ENCODE measurements at regions not wholly inside any gene's neighbourhood (a gene's known extent, or its start where the extent isn't known, plus 50 kb on each side); places are given as distances from the start of the nearest gene placed in this dataset.

- DNase-seq (ENCODE audit: low read depth in 1 of 2, low spot score in 1 of 2), result no peak
Measured at GRCh38 chr1:38228718-38229117, 182.1 kb upstream of the POU3F1 start.

GRCh38 chr1:38225745-38226144 is 179.2 kb upstream of the POU3F1 start:
- DNase-seq (ENCODE audit: low read depth in 1 of 2, low spot score in 1 of 2), result no peak
- Histone ChIP-seq H3K27ac (replicated peaks) (no peak overlapping the region), H3K27me3 (ENCODE audit: insufficient read depth, poor library complexity, severe bottlenecking) (peaks cover 2% of the 10 kb centered on the region), H3K4me3 (replicated peaks; ENCODE audit: insufficient read depth, low read length) (no peak overlapping the region)
- no peak for TF ChIP-seq SPI1 (IDR thresholded peaks at IDR 0.05; ENCODE audit: borderline replicate concordance, low read depth)

More at GRCh38 chr1:38228718-38229117, 182.1 kb upstream of the POU3F1 start:
- Histone ChIP-seq H3K27me3 (ENCODE audit: insufficient read depth, poor library complexity, severe bottlenecking) (no peaks in the 10 kb centered on the region), H3K4me3 (replicated peaks; ENCODE audit: insufficient read depth, low read length) (no peak overlapping the region), H3K27ac (replicated peaks) (no peak overlapping the region)
- TF ChIP-seq POLR2AphosphoS5 (IDR thresholded peaks at IDR 0.05; ENCODE audit: low read depth), result no peak
- TF ChIP-seq SPI1 (IDR thresholded peaks at IDR 0.05; ENCODE audit: borderline replicate concordance, low read depth), result no peak
- no peak for TF ChIP-seq GABPA (IDR thresholded peaks at IDR 0.05; ENCODE audit: low read depth)
- no peak for TF ChIP-seq REST (IDR thresholded peaks at IDR 0.05; ENCODE audit: insufficient replicate concordance, low read depth)
- TF ChIP-seq CTCF (IDR thresholded peaks at IDR 0.05; ENCODE audit: insufficient read depth, low read length), result no peak

DNA sequence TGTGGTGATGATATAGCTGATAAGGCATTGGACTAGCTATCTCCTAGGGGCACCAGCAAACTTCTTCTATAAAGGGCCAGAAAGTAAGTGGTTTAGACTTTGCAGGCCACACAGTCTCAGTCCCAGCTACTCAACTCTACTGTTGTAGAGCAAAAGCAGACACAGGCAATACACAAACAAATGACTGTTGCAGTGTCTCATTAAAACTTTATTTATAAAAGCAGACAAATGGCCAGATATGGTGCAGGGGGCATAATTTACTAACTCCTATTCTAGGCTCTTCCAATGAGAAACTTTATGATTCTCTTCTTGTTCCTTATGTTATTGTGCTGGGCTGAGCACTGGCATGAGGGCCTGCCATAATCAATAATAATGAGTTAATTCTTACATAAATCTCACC is 176.8 kb upstream of the POU3F1 start:
- no peak for DNase-seq (ENCODE audit: low read depth in 1 of 2, low spot score in 1 of 2)
- Histone ChIP-seq H3K27me3 (ENCODE audit: insufficient read depth, poor library complexity, severe bottlenecking) (peaks cover 5% of the 10 kb centered on the region), H3K4me3 (replicated peaks; ENCODE audit: insufficient read depth, low read length) (no peak overlapping the region), H3K27ac (replicated peaks) (no peak overlapping the region)
- no peak for TF ChIP-seq SPI1 (IDR thresholded peaks at IDR 0.05; ENCODE audit: borderline replicate concordance, low read depth)
- no peak for TF ChIP-seq CTCF (IDR thresholded peaks at IDR 0.05; ENCODE audit: insufficient read depth, low read length)
- no peak for TF ChIP-seq GABPA (IDR thresholded peaks at IDR 0.05; ENCODE audit: low read depth)
- no peak for TF ChIP-seq POLR2AphosphoS5 (IDR thresholded peaks at IDR 0.05; ENCODE audit: low read depth)
- no peak for TF ChIP-seq REST (IDR thresholded peaks at IDR 0.05; ENCODE audit: insufficient replicate concordance, low read depth)

GRCh38 chr1:38222891-38223290 is 176.3 kb upstream of the POU3F1 start:
- TF ChIP-seq GABPA (IDR thresholded peaks at IDR 0.05; ENCODE audit: low read depth) (no peak), CTCF (IDR thresholded peaks at IDR 0.05; ENCODE audit: insufficient read depth, low read length) (no peak), REST (IDR thresholded peaks at IDR 0.05; ENCODE audit: insufficient replicate concordance, low read depth) (no peak), SPI1 (IDR thresholded peaks at IDR 0.05; ENCODE audit: borderline replicate concordance, low read depth) (no peak), POLR2AphosphoS5 (IDR thresholded peaks at IDR 0.05; ENCODE audit: low read depth) (no peak)
- Histone ChIP-seq H3K4me3 (replicated peaks; ENCODE audit: insufficient read depth, low read length) (no peak overlapping the region), H3K27me3 (ENCODE audit: insufficient read depth, poor library complexity, severe bottlenecking) (peaks cover 5% of the 10 kb centered on the region), H3K27ac (replicated peaks) (no peak overlapping the region)
- no peak for DNase-seq (ENCODE audit: low read depth in 1 of 2, low spot score in 1 of 2)

Data from HL-60 (cell line).